H1 (cell line): ENCODE measurements at regions not wholly inside any gene's neighbourhood (a gene's known extent, or its start where the extent isn't known, plus 50 kb on each side); places are given as distances from the start of the nearest gene placed in this dataset.

Experiments used
- CTCF ChIA-PET: fragments of 300-600 bp; sonication (Branson Sonifier 250); formaldehyde crosslinking; loops from one replicate; lab custom pipeline; 2021; ENCODE audit not compliant: partially characterized antibody; lab: Charles Lee
- POLR2A ChIA-PET: fragments of 300-600 bp; sonication (Branson Sonifier 250); formaldehyde crosslinking; loops from one replicate; lab custom pipeline; 2021; ENCODE audit warnings: inconsistent platforms; ENCODE audit not compliant: partially characterized antibody; lab: Charles Lee
- DNase-seq, 2 experiments: peaks; one replicate each; pipeline versions ENCODE4 v3.0.0 to v3.0.0-alpha.2; 2010 to 2022; ENCODE audit warnings: low spot score in 2 of 2, low read depth in 1 of 2, mixed read lengths in 1 of 2
- FAIRE-seq: peaks from 2 replicates; lab custom pipeline; 2011; peaks lifted over from hg19 to GRCh38; lab: Jason Lieb, UNC
- H2AFZ ChIP-seq: 2 replicates; pipeline ENCODE4 v1.8.1; 2012; ENCODE audit warnings: low read length, inconsistent platforms
- H2AK5ac ChIP-seq: 2 replicates; pipeline ENCODE4 v1.6.1; 2013; ENCODE audit warnings: low read depth, low read length
- H2BK120ac ChIP-seq: replicated peaks from 2 replicates; pipeline ENCODE3; 2013; ENCODE audit warnings: low read depth, low read length, inconsistent platforms
- H2BK12ac ChIP-seq: 2 replicates; pipeline ENCODE4 v1.6.1; 2013; ENCODE audit warnings: low read depth, low read length
- H2BK15ac ChIP-seq: 2 replicates; pipeline ENCODE4 v1.6.1; 2013; ENCODE audit warnings: low read length
- H2BK20ac ChIP-seq: 2 replicates; pipeline ENCODE4 v1.6.1; 2013; ENCODE audit warnings: low read length
- H2BK5ac ChIP-seq: 2 replicates; pipeline ENCODE4 v1.6.1; 2013; ENCODE audit warnings: low read depth, low read length
- H3K14ac ChIP-seq: 2 replicates; pipeline ENCODE4 v1.6.1; 2013; ENCODE audit warnings: inconsistent platforms; ENCODE audit not compliant: insufficient read length
- H3K18ac ChIP-seq: 2 replicates; pipeline ENCODE4 v1.6.1; 2013; ENCODE audit warnings: low read length; ENCODE audit errors: extremely low read depth
- H3K23ac ChIP-seq: 2 replicates; pipeline ENCODE4 v1.6.1; 2013; ENCODE audit warnings: inconsistent platforms; ENCODE audit not compliant: insufficient read length
- H3K23me2 ChIP-seq: 2 replicates; pipeline ENCODE4 v1.6.1; 2013; ENCODE audit warnings: low read depth, low read length
- H3K27ac ChIP-seq: 2 replicates; pipeline ENCODE4 v1.6.1; 2011; ENCODE audit warnings: low read depth, low read length, inconsistent platforms
- H3K27me3 ChIP-seq, 4 experiments: replicated peaks in 1 of 4; 1 replicate in 1 of 4; 2 replicates in 3 of 4; pipeline versions ENCODE4 v1.6.1 to v1.8.1; 2011 to 2013; ENCODE audit warnings: low read length in 3 of 4, mild to moderate bottlenecking in 3 of 4, inconsistent platforms in 2 of 4, mixed read lengths in 2 of 4, moderate library complexity in 1 of 4; ENCODE audit not compliant: control insufficient read depth in 3 of 4, insufficient read depth in 3 of 4; ENCODE audit errors: extremely low read depth in 1 of 4
- H3K36me3 ChIP-seq, 4 experiments: 2 replicates each; pipeline versions ENCODE4 v1.6.1 to v1.8.1; 2011 to 2013; ENCODE audit warnings: mild to moderate bottlenecking in 4 of 4, low read length in 3 of 4, moderate library complexity in 2 of 4, control low read depth in 1 of 4, inconsistent platforms in 1 of 4; ENCODE audit not compliant: insufficient read depth in 4 of 4, control insufficient read depth in 2 of 4
- H3K4ac ChIP-seq: replicated peaks from 2 replicates; pipeline ENCODE3; 2013; ENCODE audit warnings: low read length, low read depth, mixed read lengths, inconsistent platforms; ENCODE audit not compliant: insufficient read length
- H3K4me1 ChIP-seq, 4 experiments: replicated peaks in 1 of 4; 1 replicate in 1 of 4; 2 replicates in 3 of 4; pipeline versions ENCODE4 v1.6.1 to v1.8.1; 2011 to 2013; ENCODE audit warnings: low read length in 3 of 4, inconsistent platforms in 2 of 4, mixed read lengths in 1 of 4; ENCODE audit not compliant: insufficient read depth in 4 of 4, control insufficient read depth in 3 of 4
- H3K4me2 ChIP-seq, 2 experiments: 2 replicates each; pipeline versions ENCODE4 v1.6.1 to v1.8.1; 2011 to 2013; ENCODE audit warnings: low read depth in 2 of 2, low read length in 2 of 2, control low read depth in 1 of 2, inconsistent platforms in 1 of 2, mild to moderate bottlenecking in 1 of 2; ENCODE audit not compliant: insufficient read depth in 1 of 2
- H3K4me3 ChIP-seq, 4 experiments: fragments of 200-600, 300-600 bp in 1 of 4; sonication (generic), shearing (Covaris generic), sonication (Bioruptor Twin) in 1 of 4; 2 replicates each; pipeline versions ENCODE4 v1.5.1 to v1.8.1; 2011 to 2016; ENCODE audit warnings: low read length in 4 of 4, low read depth in 3 of 4, control low read depth in 2 of 4, inconsistent platforms in 2 of 4, mild to moderate bottlenecking in 2 of 4, mixed read lengths in 1 of 4, moderate library complexity in 1 of 4; ENCODE audit not compliant: insufficient read depth in 2 of 4; ENCODE audit errors: extremely low read depth in 1 of 4
- H3K56ac ChIP-seq: replicated peaks from 2 replicates; pipeline ENCODE3; 2013; ENCODE audit warnings: low read depth, mild to moderate bottlenecking, mixed read lengths, low read length, inconsistent platforms; ENCODE audit not compliant: insufficient read length
- H3K79me1 ChIP-seq: 2 replicates; pipeline ENCODE4 v1.6.1; 2013; ENCODE audit warnings: low read depth, low read length, control low read depth
- H3K79me2 ChIP-seq, 2 experiments: 2 replicates each; pipeline versions ENCODE4 v1.6.1 to v1.8.1; 2012 to 2013; ENCODE audit warnings: low read length in 2 of 2, mild to moderate bottlenecking in 2 of 2, inconsistent platforms in 1 of 2; ENCODE audit not compliant: insufficient read depth in 2 of 2, control insufficient read depth in 1 of 2
- H3K9ac ChIP-seq, 4 experiments: replicated peaks in 1 of 4; 1 replicate in 1 of 4; 2 replicates in 3 of 4; pipeline versions ENCODE4 v1.6.1 to v1.8.1; 2011 to 2013; ENCODE audit warnings: low read depth in 3 of 4, low read length in 3 of 4, control low read depth in 2 of 4, mild to moderate bottlenecking in 2 of 4, moderate library complexity in 2 of 4, inconsistent platforms in 1 of 4; ENCODE audit errors: extremely low read depth in 1 of 4
- H3K9me3 ChIP-seq, 2 experiments: 2 replicates each; pipeline versions ENCODE4 v1.6.1 to v1.8.1; 2012 to 2013; ENCODE audit warnings: mild to moderate bottlenecking in 2 of 2, moderate library complexity in 2 of 2, control low read depth in 1 of 2, inconsistent platforms in 1 of 2, low read depth in 1 of 2, low read length in 1 of 2, mixed read lengths in 1 of 2; ENCODE audit not compliant: insufficient read depth in 2 of 2
- H4K20me1 ChIP-seq, 2 experiments: replicated peaks in 1 of 2; 2 replicates each; pipeline versions ENCODE3 to v1.8.1; 2011 to 2013; ENCODE audit warnings: inconsistent platforms in 2 of 2, low read length in 2 of 2, mild to moderate bottlenecking in 1 of 2; ENCODE audit not compliant: insufficient read depth in 2 of 2, control insufficient read depth in 1 of 2
- H4K5ac ChIP-seq: 2 replicates; pipeline ENCODE4 v1.6.1; 2013; ENCODE audit warnings: low read length, low read depth, mixed read lengths, inconsistent platforms; ENCODE audit not compliant: insufficient read length
- H4K8ac ChIP-seq: 2 replicates; pipeline ENCODE4 v1.8.0; 2013; ENCODE audit warnings: mild to moderate bottlenecking, moderate library complexity, low read length, inconsistent platforms; ENCODE audit not compliant: insufficient read depth; ENCODE audit errors: extremely low read depth
- H4K91ac ChIP-seq: replicated peaks from 2 replicates; pipeline ENCODE3; 2013; ENCODE audit warnings: low read length, mixed read lengths, inconsistent platforms; ENCODE audit not compliant: insufficient read length
- BACH1 ChIP-seq: IDR thresholded peaks from 2 replicates; pipeline ENCODE4 v1.6.1; 2012; ENCODE audit warnings: low read length, improper control_type of control experiment
- BCL11A ChIP-seq, 2 experiments: IDR thresholded peaks; one replicate each; pipeline ENCODE4 v1.6.1; 2011; ENCODE audit warnings: low read depth in 2 of 2, low read length in 2 of 2, mild to moderate bottlenecking in 2 of 2
- CBX5 ChIP-seq: fragments of 300-800, 300-1000 bp; sonication (generic); IDR thresholded peaks from 2 replicates; pipeline ENCODE4 v1.7.1; 2016; ENCODE audit warnings: antibody characterized with exemption, low read length, low read depth
- CEBPB ChIP-seq: IDR thresholded peaks from 2 replicates; pipeline ENCODE4 v1.6.1; 2012; ENCODE audit warnings: low read depth, low read length
- GABPA ChIP-seq: IDR thresholded peaks from 2 replicates; pipeline ENCODE4 v1.6.1; 2011; ENCODE audit warnings: mild to moderate bottlenecking, low read length, moderate library complexity, borderline replicate concordance; ENCODE audit not compliant: insufficient read depth
- MAFK ChIP-seq: IDR thresholded peaks from 2 replicates; pipeline ENCODE4 v1.6.1; 2012; ENCODE audit warnings: low read depth, mild to moderate bottlenecking, improper control_type of control experiment, low read length
- POLR2AphosphoS5 ChIP-seq: IDR thresholded peaks from 2 replicates; pipeline ENCODE4 v1.6.1; 2011; ENCODE audit warnings: low read depth, low read length
- RAD21 ChIP-seq, 2 experiments: IDR thresholded peaks in 1 of 2; conservative IDR thresholded peaks in 1 of 2; 2 replicates each; pipeline ENCODE4 v1.6.1; 2011; ENCODE audit warnings: low read depth in 2 of 2, low read length in 2 of 2, improper control_type of control experiment in 1 of 2, inconsistent platforms in 1 of 2, mild to moderate bottlenecking in 1 of 2, moderate library complexity in 1 of 2
- RFX5 ChIP-seq: IDR thresholded peaks from 2 replicates; pipeline ENCODE4 v1.6.1; 2011; ENCODE audit warnings: low read depth, low read length, improper control_type of control experiment, borderline replicate concordance
- SIRT6 ChIP-seq: IDR thresholded peaks from one replicate; pipeline ENCODE4 v1.7.1; 2012; ENCODE audit warnings: low read length, inconsistent platforms
- TAF7 ChIP-seq: optimal IDR thresholded peaks from 2 replicates; pipeline ENCODE3; 2011; ENCODE audit warnings: low read depth, mild to moderate bottlenecking, inconsistent platforms, low read length, moderate library complexity, borderline replicate concordance
- TCF12 ChIP-seq: IDR thresholded peaks from 2 replicates; pipeline ENCODE4 v1.6.1; 2011; ENCODE audit warnings: low read depth, mild to moderate bottlenecking, low read length
- TEAD4 ChIP-seq: IDR thresholded peaks from 2 replicates; pipeline ENCODE4 v1.6.1; 2012; ENCODE audit warnings: low read depth, low read length, inconsistent platforms, mixed read lengths
- WGBS, 2 experiments: shearing (Covaris generic) in 1 of 2; methylation state at CpG; one replicate each; pipeline versions ENCODE4 v1.1.6 to v1.1.7; 2013 to 2015; ENCODE audit warnings: low lambda C conversion rate in 2 of 2, mixed read lengths in 2 of 2, inconsistent platforms in 1 of 2, low coverage in 1 of 2, missing lambda C conversion rate in 1 of 2; ENCODE audit not compliant: insufficient replicate concordance in 2 of 2, insufficient coverage in 1 of 2, insufficient read length in 1 of 2; ENCODE audit errors: extremely low coverage in 1 of 2, missing lambda C conversion rate in 1 of 2; 5-methylcytosine and 5-hydroxymethylcytosine counted together

GRCh38 chr16:5442054-5442453, 344.5 kb upstream of the EEF2KMT start:
- WGBS, 2 experiments = 93% methylated on average over 3 of the region's 3 CpGs; no CpG with 5 or more reads in 1 of the 2 experiments
- Histone ChIP-seq H2BK12ac (0 out of 2 replicates have a peak overlapping the region, but pooled peaks have one; percentile 18), H2BK120ac (no peak overlapping the region)
- TF ChIP-seq GABPA (no peak), RAD21 (IDR thresholded peaks at IDR 0.05 in 1 of 2, conservative IDR thresholded peaks at IDR 0.05 in 1 of 2; ENCODE audit: low read depth in 2 of 2, low read length in 2 of 2) (no peak), BACH1 (no peak), TAF7 (no peak), SIRT6 (no peak), CBX5 (no peak), POLR2AphosphoS5 (no peak), RFX5 (no peak), CEBPB (no peak), TEAD4 (no peak), BCL11A (IDR thresholded peaks at IDR 0.05; ENCODE audit: low read depth in 2 of 2, low read length in 2 of 2) (no peak), MAFK (no peak), TCF12 (no peak)

More at GRCh38 chr16:5442054-5442453, 344.5 kb upstream of the EEF2KMT start:
- POLR2A ChIA-PET = interaction anchor here (1.0 to 1.2 kb wide), 2 partner anchors 9 to 14 kb away, joined by 3 to 4 read pairs; no protein-coding TSS in a partner anchor
- Histone ChIP-seq H3K14ac (no peak overlapping the region), H3K56ac (no peak overlapping the region), H3K4me3 (no peak overlapping the region), H4K20me1 (no peaks in the 10 kb centered on the region), H3K27me3 (no peaks in the 10 kb centered on the region; a peak in 1 of 7 replicates), H3K36me3 (no peaks in the 10 kb centered on the region), H4K91ac (no peak overlapping the region), H2BK15ac (peak overlapping the region; percentile 73), H3K4me2 (no peak overlapping the region), H3K18ac (no peak overlapping the region), H4K8ac (no peak overlapping the region), H2BK20ac (no peak overlapping the region), H3K27ac (no peak overlapping the region), H3K4me1 (peaks cover 3 to 9% (median 4%) of the 10 kb centered on the region in 4 experiments; a peak in 5 of 7 replicates), H3K23me2 (no peaks in the 10 kb centered on the region), H3K4ac (no peak overlapping the region), H3K79me2 (no peaks in the 10 kb centered on the region), H4K5ac (no peak overlapping the region), H3K23ac (no peak overlapping the region), H3K79me1 (no peaks in the 10 kb centered on the region), H2BK5ac (no peak overlapping the region), H2AK5ac (no peak overlapping the region), H3K9me3 (no peaks in the 10 kb centered on the region), H2AFZ (no peak overlapping the region), H3K9ac (no peak overlapping the region; a peak in 1 of 7 replicates)
- FAIRE-seq (no peak), DNase-seq (no peak)
- CTCF ChIA-PET = interaction anchor here (0.9 to 1.3 kb wide), 3 partner anchors 12 to 48 kb away, joined by 3 to 4 read pairs (median 3); no protein-coding TSS in a partner anchor
